Fibroblast of pulmonary artery (primary cell): ENCODE measurements at regions not wholly inside any gene's neighbourhood (a gene's known extent, or its start where the extent isn't known, plus 50 kb on each side); places are given as distances from the start of the nearest gene placed in this dataset.

Source experiments
- DNase-seq: peaks from one replicate; pipeline ENCODE4 v3.0.0-alpha.2; 2010; ENCODE audit warnings: low read depth
- H3K4me3 ChIP-seq: replicated peaks from 2 replicates; pipeline ENCODE4 v1.5.1; 2011; ENCODE audit warnings: low read depth, mild to moderate bottlenecking, control low read depth, low read length, moderate library complexity
- TF ChIP-seq, protein P1 (sequence below): IDR thresholded peaks from 2 replicates; pipeline ENCODE4 v1.5.1; 2011; ENCODE audit warnings: mild to moderate bottlenecking, control low read depth, low read length, inconsistent platforms; ENCODE audit errors: missing control alignments

DNA sequence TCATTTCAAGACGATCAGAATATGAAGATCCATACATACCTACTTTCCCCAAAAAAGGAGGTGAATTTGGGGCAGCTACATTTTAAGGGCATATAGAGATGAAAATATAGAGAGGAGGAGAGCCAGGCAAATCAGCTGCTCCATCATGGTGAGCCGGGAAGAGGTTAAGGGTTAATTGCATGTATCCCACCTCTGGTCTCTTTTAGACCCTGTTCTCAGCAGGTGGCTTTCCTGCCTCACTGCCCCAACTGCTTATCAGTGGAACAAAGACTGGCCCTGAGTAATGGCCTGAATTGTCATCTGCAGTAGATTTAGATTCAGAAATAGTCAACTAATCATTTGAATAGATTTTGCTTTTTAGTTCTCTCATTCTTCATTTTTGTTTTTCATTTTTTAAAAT, 206.6 kb downstream of the SPRY2 start:
- no peak overlapping the region for H3K4me3 ChIP-seq
- DNase-seq = no peak
- TF ChIP-seq, protein P1, sequence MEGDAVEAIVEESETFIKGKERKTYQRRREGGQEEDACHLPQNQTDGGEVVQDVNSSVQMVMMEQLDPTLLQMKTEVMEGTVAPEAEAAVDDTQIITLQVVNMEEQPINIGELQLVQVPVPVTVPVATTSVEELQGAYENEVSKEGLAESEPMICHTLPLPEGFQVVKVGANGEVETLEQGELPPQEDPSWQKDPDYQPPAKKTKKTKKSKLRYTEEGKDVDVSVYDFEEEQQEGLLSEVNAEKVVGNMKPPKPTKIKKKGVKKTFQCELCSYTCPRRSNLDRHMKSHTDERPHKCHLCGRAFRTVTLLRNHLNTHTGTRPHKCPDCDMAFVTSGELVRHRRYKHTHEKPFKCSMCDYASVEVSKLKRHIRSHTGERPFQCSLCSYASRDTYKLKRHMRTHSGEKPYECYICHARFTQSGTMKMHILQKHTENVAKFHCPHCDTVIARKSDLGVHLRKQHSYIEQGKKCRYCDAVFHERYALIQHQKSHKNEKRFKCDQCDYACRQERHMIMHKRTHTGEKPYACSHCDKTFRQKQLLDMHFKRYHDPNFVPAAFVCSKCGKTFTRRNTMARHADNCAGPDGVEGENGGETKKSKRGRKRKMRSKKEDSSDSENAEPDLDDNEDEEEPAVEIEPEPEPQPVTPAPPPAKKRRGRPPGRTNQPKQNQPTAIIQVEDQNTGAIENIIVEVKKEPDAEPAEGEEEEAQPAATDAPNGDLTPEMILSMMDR = no peak

- peak; percentile 20 for DNase-seq
- TF ChIP-seq, protein P1 = no peak
- H3K4me3 ChIP-seq = peak overlapping the region; percentile 37
Observed at GRCh38 chr13:80133631-80134261, 207.2 kb downstream of the SPRY2 start.

DNA sequence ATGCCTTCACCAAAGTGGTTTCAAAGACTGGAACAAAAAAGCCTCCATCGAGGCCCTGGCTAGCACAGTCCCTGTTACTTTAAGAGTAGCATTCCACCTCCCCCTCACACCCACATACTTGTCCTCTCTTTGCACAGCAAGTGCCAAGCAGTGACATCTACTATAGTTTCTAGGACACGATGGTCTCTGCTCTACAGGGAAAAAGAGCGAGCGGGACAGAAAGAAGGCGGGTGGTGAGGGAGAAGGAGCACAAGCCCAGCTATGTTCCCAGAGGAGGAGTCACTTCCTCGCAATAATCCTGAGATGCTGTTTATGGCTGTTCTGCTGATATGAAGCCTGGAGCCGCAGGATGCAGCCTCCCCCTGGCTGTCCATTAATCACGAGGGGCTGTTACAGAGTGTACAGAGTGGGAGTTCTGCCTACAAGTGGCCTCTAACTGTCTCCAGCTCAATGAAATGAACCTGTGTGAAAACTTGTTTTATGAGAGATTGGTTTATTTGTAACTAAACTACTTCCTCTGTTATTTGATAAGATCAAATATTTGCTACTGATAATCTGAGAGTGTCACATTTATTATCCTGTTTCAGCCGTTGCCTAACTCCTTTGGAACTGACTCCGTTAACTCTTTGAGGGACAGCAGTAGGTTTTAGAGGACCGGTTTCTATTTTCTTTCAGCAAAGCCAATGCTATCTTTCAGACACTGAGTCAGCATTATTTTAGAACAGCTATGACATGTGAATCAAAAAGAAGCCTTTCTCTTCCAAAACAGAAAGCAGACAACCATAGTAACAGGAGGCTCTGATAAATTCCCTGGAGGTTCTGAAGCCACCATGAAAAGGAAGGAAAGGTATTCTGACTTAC, 208.0 kb downstream of the SPRY2 start:
- TF ChIP-seq, protein P1 = peak; percentile 1
- H3K4me3 ChIP-seq = peak overlapping the region; percentile 37
- DNase-seq = peak; percentile 88

DNA sequence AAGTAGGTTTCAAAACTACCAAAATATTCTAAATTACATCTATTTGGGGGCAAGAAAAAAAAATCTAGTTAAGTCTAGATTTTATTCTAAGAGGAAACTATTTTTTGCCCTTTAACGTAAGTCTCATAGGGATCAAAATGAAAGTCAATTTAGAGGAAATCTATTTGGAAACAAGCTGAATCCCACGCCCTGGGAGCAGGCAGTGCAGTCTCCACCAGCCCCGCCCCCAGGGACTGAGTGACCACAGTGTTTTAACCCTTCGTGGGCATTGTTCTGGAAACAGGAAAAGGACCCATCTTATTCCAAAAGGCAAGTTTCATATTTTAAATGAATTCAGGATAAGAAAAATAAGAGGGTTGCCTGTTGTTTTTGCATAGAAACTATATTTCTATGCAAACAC, 209.7 kb downstream of the SPRY2 start:
- TF ChIP-seq, protein P1 = no peak
- DNase-seq = peak; percentile 81
- H3K4me3 ChIP-seq = peak overlapping the region; percentile 41

DNA sequence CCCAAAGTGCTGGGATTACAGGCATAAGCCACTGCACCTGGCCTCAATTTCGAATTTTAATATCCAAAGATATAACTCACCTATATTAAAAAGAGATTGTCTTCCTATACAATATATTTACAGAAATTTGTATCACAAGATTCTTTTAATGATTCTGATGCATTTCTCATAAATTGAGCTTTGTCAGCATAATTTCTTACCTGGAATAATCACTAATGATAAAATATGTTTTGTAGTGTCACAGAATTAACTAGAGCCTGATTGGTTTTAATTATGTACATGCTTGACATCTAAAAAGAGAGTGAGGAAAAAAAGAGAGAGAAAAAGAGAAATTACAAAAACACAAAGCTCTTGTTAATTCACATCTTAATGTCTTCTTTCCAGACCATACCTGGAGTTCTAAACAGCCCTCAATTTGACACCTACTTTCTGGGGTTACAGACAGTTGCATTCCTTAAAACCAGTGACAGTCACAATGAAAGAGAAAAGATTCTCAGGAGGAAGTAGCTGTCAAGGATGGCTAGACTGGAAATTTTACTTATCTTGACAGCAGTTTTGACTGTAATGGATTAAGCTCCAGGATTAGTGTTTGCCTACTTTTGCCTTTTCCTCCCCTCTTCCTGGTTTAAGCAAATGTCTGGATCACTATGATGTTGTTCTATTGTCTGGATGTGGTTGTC, 214.4 kb downstream of the SPRY2 start:
- no peak overlapping the region for H3K4me3 ChIP-seq
- TF ChIP-seq, protein P1 = no peak
- DNase-seq = no peak

DNA sequence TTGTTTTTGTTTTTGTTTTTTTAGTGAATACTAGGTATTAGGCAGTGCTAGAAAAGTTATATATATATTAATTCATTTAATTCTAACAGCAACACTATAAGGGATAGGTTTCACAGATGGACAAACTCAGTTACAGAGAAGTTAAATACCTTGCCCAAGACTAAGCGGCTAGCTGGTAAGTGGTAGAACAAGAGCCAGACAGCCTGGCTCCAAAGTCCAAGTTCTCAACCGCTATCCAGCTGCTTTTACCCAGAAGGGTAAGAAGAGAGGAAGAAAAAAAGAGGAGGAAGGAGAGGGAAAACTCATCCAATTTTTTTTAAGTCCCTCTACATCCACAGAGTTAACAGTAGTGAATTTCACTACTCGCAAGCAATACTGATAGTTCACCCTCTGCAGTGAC, 217.0 kb downstream of the SPRY2 start:
- DNase-seq = no peak
- TF ChIP-seq, protein P1 = no peak
- no peak overlapping the region for H3K4me3 ChIP-seq
